Panc1 (cell line): ENCODE measurements at regions not wholly inside any gene's neighbourhood (a gene's known extent, or its start where the extent isn't known, plus 50 kb on each side); places are given as distances from the start of the nearest gene placed in this dataset.
"Not testable (repeated sequence)": the region's sequence is repeated elsewhere in the genome, so short reads cannot be mapped to it uniquely, and the experiment has no call there.

Experiments used
- ATAC-seq: fragments of 200-7000 bp; cut with Tn5 transposase; 2 replicates; pipeline ENCODE4 v1.9.1; 2020; ENCODE audit warnings: mild to moderate bottlenecking, moderate library complexity
- BruUV-seq: library from RNA; stranded (reverse); fragments of 400-500 nt; replicated peaks from 2 replicates; lab custom pipeline; 2021; lab: Mats Ljungman, UMichigan
- CTCF ChIA-PET: fragments of 300-600 bp; sonication (Branson Sonifier 250); formaldehyde crosslinking; loops from one replicate; lab custom pipeline; 2022; ENCODE audit warnings: antibody characterized with exemption; lab: Charles Lee
- POLR2A ChIA-PET: fragments of 300-600 bp; sonication (Branson Sonifier 250); formaldehyde crosslinking; loops from one replicate; lab custom pipeline; 2022; ENCODE audit warnings: antibody characterized with exemption; lab: Charles Lee
- DNase-seq: peaks from one replicate; pipeline ENCODE4 v3.0.0-alpha.2; 2010; ENCODE audit warnings: low read depth, low spot score
- H3K27ac ChIP-seq: 2 replicates; pipeline ENCODE4 v1.5.1; 2011; ENCODE audit warnings: mild to moderate bottlenecking, low read length, inconsistent platforms
- H3K27me3 ChIP-seq: fragments of 200-500 bp; sonication (Bioruptor generic); 2 replicates; pipeline ENCODE4 v1.6.0; 2014; ENCODE audit warnings: low read length, inconsistent platforms; ENCODE audit not compliant: control insufficient read depth, insufficient read depth
- H3K36me3 ChIP-seq: fragments of 200-500 bp; sonication (Bioruptor generic); 2 replicates; pipeline ENCODE4 v1.5.1; 2014; ENCODE audit warnings: inconsistent platforms, mild to moderate bottlenecking, low read length, moderate library complexity; ENCODE audit not compliant: control insufficient read depth, insufficient read depth
- H3K4me1 ChIP-seq: 2 replicates; pipeline ENCODE4 v1.5.1; 2011; ENCODE audit warnings: inconsistent platforms, mild to moderate bottlenecking, low read length, moderate library complexity; ENCODE audit not compliant: control insufficient read depth, insufficient read depth
- H3K4me3 ChIP-seq, 2 experiments: 2 replicates each; pipeline ENCODE4 v1.5.1; 2011 to 2012; ENCODE audit warnings: low read depth in 2 of 2, low read length in 2 of 2, mild to moderate bottlenecking in 2 of 2, inconsistent platforms in 1 of 2, moderate library complexity in 1 of 2
- H3K9me3 ChIP-seq: fragments of 200-500 bp; sonication (Bioruptor generic); 2 replicates; pipeline ENCODE4 v1.5.1; 2014; ENCODE audit warnings: low read depth, mild to moderate bottlenecking, inconsistent platforms, low read length, moderate library complexity; ENCODE audit not compliant: control insufficient read depth, insufficient read depth
- POLR2AphosphoS5 ChIP-seq: IDR thresholded peaks from 2 replicates; pipeline ENCODE4 v1.6.1; 2012; ENCODE audit warnings: mild to moderate bottlenecking, low read depth, low read length, moderate library complexity
- SIN3A ChIP-seq: IDR thresholded peaks from 2 replicates; pipeline ENCODE4 v1.6.1; 2012; ENCODE audit warnings: low read depth, mild to moderate bottlenecking, low read length, moderate library complexity, borderline replicate concordance; ENCODE audit not compliant: insufficient read depth
- TCF7L2 ChIP-seq: IDR thresholded peaks from 2 replicates; pipeline ENCODE4 v1.6.1; 2011; ENCODE audit warnings: mild to moderate bottlenecking, low read depth, low read length, inconsistent platforms
- in situ Hi-C: cut with HindIII; loops from 2 replicates; pipeline ENCODE4 v1.10.0; 2016; ENCODE audit warnings: low sequenced_read_pairs, low pct_unique_long_range_greater_than_20kb
- intact Hi-C: fragments of 100-400 bp; cut with micrococcal nuclease; formaldehyde crosslinking; loops from one replicate; pipeline ENCODE4 v1.10.0; 2022; ENCODE audit not compliant: unreplicated experiment
- TF ChIP-seq, protein P1 (sequence below), 2 experiments: IDR thresholded peaks; 2 replicates each; pipeline ENCODE4 v1.6.1; 2011 to 2012; ENCODE audit warnings: low read depth in 2 of 2, control low read depth in 1 of 2, low read length in 1 of 2, mild to moderate bottlenecking in 1 of 2, moderate library complexity in 1 of 2; ENCODE audit not compliant: insufficient read depth in 1 of 2
- TF ChIP-seq, protein P2 (sequence below): fragments of 450-650 bp; IDR thresholded peaks from 2 replicates; pipeline ENCODE4 v1.5.1; 2017; ENCODE audit warnings: mild to moderate bottlenecking

DNA sequence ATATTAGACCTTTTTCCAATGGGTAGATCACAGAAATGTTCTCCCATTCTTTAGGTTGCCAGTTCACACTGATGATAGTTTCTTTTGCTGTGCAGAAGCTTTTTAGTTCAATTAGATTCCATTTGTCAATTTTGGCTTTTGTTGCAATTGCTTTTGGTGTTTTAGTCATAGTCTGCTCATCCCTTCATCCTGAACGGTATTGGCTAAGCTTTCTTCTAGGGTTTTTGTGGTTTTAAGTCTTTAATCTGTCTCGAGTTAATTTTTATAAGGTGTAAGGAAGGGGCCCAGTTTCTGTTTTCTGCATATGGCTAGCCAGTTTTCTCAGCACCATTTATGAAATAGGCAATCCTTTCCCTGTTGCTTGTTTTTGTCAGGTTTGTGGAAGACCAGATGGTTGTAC, 564.3 kb upstream of the ZNF337 start:
- POLR2A ChIA-PET, result not testable (repeated sequence)

DNA sequence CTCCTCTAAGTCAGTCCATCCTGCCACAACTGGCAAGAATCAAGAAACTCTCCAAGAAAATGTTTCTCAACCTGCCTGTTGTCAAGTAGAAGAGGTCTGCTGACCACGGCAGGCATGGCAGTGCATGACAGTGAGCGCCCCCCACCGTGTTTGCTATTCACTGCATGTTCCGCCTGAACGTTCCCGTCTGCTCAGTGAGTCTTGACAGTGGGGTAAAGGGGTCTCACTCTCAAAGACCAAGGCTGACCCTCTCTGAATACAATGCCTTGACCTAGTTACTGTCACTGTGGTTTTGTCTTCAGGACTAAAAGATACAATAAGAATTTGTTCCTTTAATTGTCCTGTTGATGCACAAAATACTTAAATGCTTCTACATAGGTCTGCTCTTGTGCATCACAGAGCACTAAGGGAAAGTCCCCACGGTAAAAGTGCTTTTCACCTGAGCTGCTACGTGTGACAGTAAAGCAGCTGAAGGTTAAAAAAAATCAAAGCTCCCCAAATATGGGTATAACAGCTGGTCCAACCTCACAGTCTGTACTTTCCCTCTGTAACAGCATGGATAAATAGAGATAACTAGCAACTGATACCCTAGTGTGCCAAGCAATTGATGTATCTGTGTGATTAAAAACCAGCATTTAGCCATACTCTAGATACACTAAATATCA, 555.8 kb upstream of the ZNF337 start:
- H3K4me1 ChIP-seq, intact Hi-C loops, H3K27ac ChIP-seq, DNase-seq, POLR2A ChIA-PET, H3K36me3 ChIP-seq, H3K9me3 ChIP-seq, CTCF ChIA-PET, BruUV-seq, in situ Hi-C loops, ATAC-seq, H3K27me3 ChIP-seq, H3K4me3 ChIP-seq: not testable (repeated sequence)

More for the DNA sequence above, 564.3 kb upstream of the ZNF337 start:
- H3K4me1 ChIP-seq, DNase-seq, H3K4me3 ChIP-seq, H3K36me3 ChIP-seq, H3K27ac ChIP-seq, BruUV-seq, H3K9me3 ChIP-seq, H3K27me3 ChIP-seq, ATAC-seq, in situ Hi-C loops, intact Hi-C loops, CTCF ChIA-PET: not testable (repeated sequence)

DNA sequence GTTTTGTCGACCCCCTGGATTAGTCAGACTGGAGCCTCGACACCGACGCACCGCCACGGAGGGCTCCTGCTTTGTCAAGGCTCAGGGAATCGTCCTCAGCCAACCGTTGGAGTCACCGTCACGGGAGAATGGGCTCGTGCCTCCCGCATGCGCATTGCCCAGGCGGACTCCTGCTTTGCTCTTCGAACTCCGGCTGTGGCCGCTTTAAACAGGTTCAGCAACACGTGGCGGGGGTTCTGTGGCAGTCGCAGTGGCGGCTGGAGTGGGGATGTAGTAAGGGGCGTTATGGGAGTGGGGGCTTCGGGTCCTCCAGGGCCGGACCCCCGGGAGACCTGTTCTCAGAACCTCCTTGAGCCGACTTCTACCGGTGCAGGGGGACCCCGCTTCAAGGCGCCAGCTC, 554.7 kb upstream of the ZNF337 start:
- H3K27ac ChIP-seq, intact Hi-C loops, in situ Hi-C loops, CTCF ChIA-PET, POLR2A ChIA-PET, BruUV-seq, H3K36me3 ChIP-seq, ATAC-seq, H3K4me3 ChIP-seq, H3K4me1 ChIP-seq, H3K9me3 ChIP-seq, H3K27me3 ChIP-seq, DNase-seq: not testable (repeated sequence)

DNA sequence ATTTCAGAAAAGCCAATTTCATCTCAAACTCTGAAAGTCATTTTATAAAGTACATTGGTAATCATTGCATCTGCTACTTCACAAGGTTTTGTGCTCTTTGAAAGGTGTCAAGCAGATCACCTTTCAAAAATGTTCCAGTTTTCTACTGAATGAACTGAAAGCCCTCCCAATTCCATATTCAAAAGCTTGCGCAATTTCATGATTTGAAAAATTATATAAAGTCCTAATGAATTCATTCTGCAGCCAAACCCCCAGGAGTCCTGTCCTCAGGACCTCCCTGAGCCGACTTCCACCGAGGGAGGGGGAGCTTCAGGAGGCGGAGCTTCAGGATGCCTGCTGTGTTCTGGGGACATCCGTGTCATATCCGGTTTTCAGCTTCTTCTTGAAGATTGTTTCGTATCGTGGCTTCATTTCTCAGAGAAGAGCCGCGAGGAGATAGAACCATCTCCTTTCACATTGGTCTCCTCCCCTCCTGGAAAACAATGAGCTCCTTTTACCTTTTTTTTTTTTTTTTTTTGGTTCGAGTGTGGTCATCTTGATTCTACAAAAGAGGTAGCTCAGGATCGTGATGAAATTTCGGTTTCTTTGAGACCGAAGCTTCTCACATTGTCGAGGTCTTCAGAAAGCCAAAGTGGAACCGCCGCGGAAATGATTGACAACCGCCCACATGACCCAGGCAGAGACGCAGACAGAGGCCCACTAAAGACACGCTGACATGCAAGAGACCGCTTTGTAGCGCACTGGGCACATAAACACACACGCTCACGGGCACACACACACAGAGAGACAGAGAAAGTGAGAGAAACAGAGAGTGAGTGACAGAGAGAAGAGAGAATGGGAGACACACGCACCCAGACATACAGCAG, 553.8 kb upstream of the ZNF337 start:
- DNase-seq, H3K4me3 ChIP-seq, ATAC-seq, POLR2A ChIA-PET, H3K36me3 ChIP-seq, in situ Hi-C loops, H3K9me3 ChIP-seq, CTCF ChIA-PET, H3K27me3 ChIP-seq, H3K27ac ChIP-seq, BruUV-seq, intact Hi-C loops, H3K4me1 ChIP-seq: not testable (repeated sequence)

DNA sequence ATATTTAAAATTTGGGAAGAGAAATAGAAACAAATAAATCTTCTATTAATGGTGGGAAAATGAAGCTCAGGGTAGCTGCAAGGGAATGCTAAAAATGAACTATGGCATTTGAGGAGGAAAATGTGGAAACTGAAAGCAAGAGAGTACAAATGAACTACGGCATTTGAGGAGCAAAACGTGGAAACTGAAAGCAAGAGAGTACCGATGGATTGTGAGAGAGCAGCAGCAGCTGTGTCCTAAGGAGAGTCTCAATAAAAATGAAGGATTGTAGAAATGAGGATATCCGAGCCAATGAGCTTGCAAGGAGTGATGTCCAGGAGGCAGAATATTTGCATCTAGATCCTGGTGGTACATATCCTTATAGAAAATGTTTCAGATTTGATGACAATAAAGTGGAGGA, 547.1 kb upstream of the ZNF337 start:
- in situ Hi-C loops, result no loop called here
- ATAC-seq, result no peak
- no peak overlapping the region for H3K4me3 ChIP-seq
- intact Hi-C loops, result no loop called here
- no peak overlapping the region for H3K27ac ChIP-seq
- ChIA-PET CTCF (no interaction called here), POLR2A (no interaction called here)
- no TSS peak for BruUV-seq
- H3K4me1 ChIP-seq, result no peaks in the 10 kb centered on the region
- H3K27me3 ChIP-seq, result no peaks in the 10 kb centered on the region
- H3K9me3 ChIP-seq, result no peaks in the 10 kb centered on the region
- no peaks in the 10 kb centered on the region for H3K36me3 ChIP-seq
- no peak for DNase-seq
- no peak for TF ChIP-seq TCF7L2
- no peak for TF ChIP-seq POLR2AphosphoS5
- TF ChIP-seq SIN3A, result no peak
- TF ChIP-seq, protein P1, sequence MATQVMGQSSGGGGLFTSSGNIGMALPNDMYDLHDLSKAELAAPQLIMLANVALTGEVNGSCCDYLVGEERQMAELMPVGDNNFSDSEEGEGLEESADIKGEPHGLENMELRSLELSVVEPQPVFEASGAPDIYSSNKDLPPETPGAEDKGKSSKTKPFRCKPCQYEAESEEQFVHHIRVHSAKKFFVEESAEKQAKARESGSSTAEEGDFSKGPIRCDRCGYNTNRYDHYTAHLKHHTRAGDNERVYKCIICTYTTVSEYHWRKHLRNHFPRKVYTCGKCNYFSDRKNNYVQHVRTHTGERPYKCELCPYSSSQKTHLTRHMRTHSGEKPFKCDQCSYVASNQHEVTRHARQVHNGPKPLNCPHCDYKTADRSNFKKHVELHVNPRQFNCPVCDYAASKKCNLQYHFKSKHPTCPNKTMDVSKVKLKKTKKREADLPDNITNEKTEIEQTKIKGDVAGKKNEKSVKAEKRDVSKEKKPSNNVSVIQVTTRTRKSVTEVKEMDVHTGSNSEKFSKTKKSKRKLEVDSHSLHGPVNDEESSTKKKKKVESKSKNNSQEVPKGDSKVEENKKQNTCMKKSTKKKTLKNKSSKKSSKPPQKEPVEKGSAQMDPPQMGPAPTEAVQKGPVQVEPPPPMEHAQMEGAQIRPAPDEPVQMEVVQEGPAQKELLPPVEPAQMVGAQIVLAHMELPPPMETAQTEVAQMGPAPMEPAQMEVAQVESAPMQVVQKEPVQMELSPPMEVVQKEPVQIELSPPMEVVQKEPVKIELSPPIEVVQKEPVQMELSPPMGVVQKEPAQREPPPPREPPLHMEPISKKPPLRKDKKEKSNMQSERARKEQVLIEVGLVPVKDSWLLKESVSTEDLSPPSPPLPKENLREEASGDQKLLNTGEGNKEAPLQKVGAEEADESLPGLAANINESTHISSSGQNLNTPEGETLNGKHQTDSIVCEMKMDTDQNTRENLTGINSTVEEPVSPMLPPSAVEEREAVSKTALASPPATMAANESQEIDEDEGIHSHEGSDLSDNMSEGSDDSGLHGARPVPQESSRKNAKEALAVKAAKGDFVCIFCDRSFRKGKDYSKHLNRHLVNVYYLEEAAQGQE (IDR thresholded peaks at IDR 0.05; ENCODE audit: insufficient read depth in 1 of 2, low read depth in 2 of 2, low read length in 1 of 2), result no peak
- TF ChIP-seq, protein P2, sequence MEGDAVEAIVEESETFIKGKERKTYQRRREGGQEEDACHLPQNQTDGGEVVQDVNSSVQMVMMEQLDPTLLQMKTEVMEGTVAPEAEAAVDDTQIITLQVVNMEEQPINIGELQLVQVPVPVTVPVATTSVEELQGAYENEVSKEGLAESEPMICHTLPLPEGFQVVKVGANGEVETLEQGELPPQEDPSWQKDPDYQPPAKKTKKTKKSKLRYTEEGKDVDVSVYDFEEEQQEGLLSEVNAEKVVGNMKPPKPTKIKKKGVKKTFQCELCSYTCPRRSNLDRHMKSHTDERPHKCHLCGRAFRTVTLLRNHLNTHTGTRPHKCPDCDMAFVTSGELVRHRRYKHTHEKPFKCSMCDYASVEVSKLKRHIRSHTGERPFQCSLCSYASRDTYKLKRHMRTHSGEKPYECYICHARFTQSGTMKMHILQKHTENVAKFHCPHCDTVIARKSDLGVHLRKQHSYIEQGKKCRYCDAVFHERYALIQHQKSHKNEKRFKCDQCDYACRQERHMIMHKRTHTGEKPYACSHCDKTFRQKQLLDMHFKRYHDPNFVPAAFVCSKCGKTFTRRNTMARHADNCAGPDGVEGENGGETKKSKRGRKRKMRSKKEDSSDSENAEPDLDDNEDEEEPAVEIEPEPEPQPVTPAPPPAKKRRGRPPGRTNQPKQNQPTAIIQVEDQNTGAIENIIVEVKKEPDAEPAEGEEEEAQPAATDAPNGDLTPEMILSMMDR, result no peak
